GM18868 (cell line): ENCODE measurements at regions not wholly inside any gene's neighbourhood (a gene's known extent, or its start where the extent isn't known, plus 50 kb on each side); places are given as distances from the start of the nearest gene placed in this dataset.
"Not testable (repeated sequence)": the region's sequence is repeated elsewhere in the genome, so short reads cannot be mapped to it uniquely, and the experiment has no call there.

Experiments
- ATAC-seq: cut with Tn5 transposase; IDR thresholded peaks from one replicate; pipeline ENCODE4 v1.9.1; 2021; ENCODE audit warnings: mild to moderate bottlenecking, moderate library complexity; ENCODE audit not compliant: unreplicated experiment

DNA sequence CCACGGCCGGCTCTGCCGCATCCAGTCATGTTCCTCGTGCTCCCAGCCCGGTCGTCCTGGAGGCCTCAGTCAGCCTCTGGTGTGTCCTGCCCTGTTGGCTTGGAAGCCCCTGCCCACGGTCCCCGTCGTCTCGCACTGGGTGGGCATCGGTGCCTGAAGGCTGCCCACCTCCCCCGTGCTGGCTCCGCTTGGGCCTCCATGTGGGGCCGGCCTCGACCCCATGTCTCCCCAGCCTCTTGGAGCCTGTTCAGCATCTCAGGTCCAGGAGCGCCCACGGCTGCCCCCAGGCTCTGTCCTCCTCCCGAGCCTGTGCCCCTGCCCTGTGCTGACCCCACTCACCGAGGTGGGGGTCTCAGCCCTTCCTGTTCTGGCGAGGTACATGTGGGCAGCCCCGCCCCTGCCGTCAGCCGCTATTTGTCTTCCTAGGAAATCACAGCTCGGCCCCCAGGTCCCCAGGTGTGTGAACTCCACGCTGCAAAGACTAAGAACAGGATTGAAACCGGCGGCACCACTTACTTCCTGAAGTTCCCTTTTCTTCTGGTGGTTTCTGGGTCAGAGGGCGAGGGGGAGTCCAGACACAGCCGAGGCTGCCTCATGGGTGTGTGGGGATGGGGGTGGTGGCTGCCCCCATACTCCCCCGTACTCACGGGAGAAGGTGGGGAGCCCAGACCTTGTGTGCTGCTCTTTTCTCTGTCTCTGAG, 221.3 kb downstream of the TMEM121 start:
- not testable (repeated sequence) for ATAC-seq

DNA sequence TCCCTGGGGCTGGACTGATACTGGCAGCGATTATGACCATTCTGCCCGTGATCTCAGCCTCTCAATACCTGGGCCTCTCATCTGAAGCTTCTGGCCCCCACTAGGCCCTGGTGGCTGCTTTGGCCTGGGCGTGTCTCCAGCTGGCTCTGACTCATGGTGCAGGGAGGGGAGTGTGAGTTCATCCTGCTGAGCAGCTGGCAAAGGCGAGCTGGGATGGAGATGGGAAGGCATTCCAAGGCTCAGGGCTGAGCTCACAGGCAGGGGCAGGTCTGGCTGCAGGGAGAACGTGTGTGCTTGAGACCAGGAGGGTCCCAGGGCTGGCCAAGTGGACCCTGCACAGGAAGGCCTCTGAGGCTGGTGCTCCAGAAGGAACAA, 221.8 kb downstream of the TMEM121 start:
- no peak for ATAC-seq

- ATAC-seq: not testable (repeated sequence)
These were observed 222.3 kb downstream of the TMEM121 start for GRCh38 chr14:105748710-105749109.

- not testable (repeated sequence) for ATAC-seq
These were observed 223.6 kb downstream of the TMEM121 start for GRCh38 chr14:105749870-105750541.

- not testable (repeated sequence) for ATAC-seq
These were observed 224.9 kb downstream of the TMEM121 start for GRCh38 chr14:105751291-105751751.

DNA sequence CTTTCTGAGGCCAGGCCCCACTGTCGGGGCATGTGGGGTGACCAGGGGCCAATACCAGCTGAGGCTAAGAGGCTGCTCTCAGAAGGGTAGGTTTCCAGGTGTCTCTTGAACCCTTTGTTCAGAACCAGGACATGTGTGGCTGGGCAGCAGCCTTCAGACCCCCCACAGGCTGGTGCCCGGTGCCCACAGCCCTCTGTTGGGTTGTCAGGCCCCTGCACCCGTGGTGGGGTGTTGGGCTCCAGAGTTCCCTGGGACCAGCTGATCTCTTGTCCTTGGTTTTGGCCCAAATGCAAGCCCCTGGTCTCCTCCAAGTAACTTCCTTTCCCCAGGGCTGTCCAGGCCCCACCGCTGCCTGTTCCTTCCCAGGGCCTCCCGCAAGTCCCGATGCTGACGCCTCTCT, 226.0 kb downstream of the TMEM121 start:
- ATAC-seq: not testable (repeated sequence)

- no peak for ATAC-seq
These were observed 234.4 kb downstream of the TMEM121 start for GRCh38 chr14:105760691-105761344.

DNA sequence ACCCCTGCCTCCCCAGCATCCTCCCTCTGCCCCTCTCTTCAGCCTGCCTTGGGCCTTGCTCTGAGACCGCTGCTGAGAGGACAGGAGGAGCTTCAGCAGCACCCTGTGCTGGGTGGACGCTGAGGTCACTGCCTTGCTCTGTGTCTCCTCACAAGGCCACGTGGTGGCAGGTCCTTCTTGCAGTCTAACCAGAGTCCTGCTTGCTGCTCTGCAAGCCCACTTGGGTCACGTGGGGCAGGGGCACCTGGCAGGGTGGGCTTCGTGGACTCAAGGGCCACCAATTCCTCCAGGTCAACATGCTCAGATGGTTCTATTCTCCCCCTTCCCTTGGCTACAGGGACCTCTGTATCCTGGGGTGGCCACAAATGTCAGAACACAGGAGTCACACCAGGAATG, 235.0 kb downstream of the TMEM121 start:
- ATAC-seq: not testable (repeated sequence)

DNA sequence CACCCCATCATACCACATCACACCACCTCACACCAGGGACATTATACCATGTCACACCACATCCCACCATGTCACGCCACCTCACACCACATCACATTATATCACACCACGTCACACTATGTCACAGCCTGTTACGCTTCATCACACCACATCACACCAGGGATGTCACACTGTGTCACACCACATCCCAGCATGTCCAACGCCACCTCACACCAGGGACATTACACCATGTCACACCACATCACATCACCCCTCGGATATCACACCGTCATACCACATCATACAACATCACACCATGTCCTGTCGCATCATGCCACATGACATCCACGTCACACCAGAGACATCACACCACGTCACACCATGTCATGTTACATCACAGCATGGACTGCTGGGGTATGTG, 235.5 kb downstream of the TMEM121 start:
- no peak for ATAC-seq

- ATAC-seq: not testable (repeated sequence)
These were observed 235.9 kb downstream of the TMEM121 start for GRCh38 chr14:105762262-105762661.

- ATAC-seq: not testable (repeated sequence)
These were observed 238.0 kb downstream of the TMEM121 start for GRCh38 chr14:105764254-105764901.

DNA sequence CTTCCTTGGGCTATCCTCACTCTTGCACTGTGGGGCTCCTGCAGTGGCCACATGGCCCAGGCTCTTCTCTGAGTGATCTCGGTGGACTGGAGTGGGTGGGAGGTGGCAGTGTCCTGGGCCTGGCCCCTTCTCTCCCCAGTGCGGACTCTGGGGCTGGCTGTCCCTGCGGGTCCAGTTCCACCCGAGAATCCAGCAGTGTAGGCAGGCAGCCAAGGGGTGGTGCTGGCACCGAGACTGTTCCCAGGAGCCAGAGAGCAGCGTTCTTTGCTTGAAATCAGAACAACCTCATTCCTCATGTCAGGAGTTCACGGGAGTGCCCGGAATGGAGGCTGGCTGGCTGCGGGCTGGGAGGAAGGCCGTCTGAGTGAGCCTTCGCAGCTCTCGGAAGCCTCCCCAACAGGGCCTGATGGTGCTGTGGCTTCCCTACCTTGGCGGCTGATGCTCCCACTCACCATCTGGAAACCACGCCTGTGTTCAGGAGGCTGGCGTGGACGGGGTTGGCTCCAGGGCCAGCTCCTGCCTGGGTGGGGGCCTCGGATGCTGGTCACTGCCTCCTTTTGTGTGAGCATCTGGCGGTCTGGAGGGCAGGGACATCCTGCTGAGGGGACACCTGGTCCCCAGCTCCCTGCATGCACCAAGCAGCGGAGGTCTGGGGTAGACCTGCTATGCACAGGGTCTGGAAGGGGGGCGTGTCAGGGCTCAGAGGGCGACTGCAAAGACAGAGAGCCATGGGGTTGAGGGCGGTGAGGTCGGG, 238.9 kb downstream of the TMEM121 start:
- ATAC-seq: not testable (repeated sequence)

DNA sequence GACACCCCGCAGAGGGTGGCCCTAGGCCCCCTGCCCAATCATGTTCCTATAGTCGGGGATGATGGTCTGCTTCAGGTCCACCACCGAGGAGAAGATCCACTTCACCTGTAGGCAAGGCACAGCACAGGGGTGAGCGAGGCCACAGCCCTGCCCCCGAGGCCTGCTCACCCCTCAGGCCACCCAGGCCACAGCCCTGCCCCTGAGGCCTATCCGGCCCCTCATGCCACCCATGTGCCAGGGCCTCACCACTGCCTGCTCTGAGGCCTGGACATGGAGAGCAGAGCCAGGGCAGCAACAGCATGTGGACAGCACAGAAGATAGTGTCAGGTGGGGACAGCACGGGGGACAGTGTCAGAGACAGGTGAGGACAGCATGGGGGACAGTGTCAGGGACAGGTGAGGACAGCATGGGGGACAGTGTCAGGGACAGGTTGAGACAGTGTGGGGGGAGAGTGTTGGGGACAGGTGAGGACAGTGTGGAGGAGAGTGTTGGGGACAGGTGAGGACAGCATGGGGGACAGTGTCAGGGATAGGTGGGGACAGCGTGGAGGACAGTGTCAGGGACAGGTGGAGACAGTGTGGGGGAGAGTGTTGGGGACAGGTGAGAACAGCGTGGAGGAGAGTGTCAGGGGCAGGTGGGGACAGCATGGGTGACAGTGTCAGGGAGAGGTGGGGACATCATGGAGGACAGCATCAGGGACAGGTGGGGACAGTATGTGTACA, 239.7 kb downstream of the TMEM121 start:
- no peak for ATAC-seq

DNA sequence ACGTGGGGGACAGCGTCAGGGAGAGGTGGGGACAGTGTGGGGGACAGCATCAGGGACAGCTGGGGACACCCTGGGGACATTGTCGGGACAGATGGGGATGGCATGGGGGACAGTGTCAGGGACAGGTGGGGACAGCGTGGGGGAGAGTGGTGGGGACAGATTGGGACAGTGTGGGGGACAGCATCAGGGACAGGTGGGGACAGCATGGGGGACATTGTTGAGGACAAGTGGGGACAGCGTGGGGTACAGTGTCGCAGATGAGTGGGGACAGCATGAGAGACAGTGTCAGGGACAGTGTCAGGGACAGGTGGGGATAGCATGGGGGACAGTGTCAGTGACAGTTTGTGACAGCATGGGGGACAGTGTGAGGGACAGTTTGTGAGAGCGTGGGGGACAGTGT, 240.9 kb downstream of the TMEM121 start:
- ATAC-seq: no peak

- not testable (repeated sequence) for ATAC-seq
These were observed 241.7 kb downstream of the TMEM121 start for GRCh38 chr14:105768039-105768438.

GRCh38 chr14:105769061-105769730, 242.8 kb downstream of the TMEM121 start:
- not testable (repeated sequence) for ATAC-seq

DNA sequence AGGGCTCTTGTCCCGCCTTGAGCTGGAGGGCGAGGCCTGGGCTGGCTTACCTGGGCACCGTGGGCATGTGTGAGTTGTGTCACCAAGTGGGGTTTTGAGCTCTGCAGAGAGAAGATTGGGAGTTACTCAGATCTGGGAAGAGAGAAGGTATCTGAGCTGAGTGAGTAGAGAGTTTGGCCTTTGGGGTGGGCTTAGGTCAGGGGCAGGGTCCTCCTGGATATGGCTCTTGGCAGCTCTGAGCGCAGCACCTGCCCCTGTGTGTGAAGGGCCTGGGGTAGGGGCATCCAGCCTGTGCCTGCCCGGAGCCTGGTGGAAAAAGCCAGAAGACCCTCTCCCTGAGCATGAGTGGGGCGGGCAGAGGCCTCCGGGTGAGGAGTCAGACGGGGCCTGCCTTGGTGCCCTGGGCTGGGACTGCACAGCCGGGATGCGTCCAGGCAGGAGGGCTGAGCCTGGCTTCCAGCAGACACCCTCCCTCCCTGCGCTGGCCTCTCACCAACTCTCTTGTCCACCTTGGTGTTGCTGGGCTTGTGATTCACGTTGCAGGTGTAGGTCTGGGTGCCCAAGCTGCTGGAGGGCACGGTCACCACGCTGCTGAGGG, 244.3 kb downstream of the TMEM121 start:
- ATAC-seq: not testable (repeated sequence)

DNA sequence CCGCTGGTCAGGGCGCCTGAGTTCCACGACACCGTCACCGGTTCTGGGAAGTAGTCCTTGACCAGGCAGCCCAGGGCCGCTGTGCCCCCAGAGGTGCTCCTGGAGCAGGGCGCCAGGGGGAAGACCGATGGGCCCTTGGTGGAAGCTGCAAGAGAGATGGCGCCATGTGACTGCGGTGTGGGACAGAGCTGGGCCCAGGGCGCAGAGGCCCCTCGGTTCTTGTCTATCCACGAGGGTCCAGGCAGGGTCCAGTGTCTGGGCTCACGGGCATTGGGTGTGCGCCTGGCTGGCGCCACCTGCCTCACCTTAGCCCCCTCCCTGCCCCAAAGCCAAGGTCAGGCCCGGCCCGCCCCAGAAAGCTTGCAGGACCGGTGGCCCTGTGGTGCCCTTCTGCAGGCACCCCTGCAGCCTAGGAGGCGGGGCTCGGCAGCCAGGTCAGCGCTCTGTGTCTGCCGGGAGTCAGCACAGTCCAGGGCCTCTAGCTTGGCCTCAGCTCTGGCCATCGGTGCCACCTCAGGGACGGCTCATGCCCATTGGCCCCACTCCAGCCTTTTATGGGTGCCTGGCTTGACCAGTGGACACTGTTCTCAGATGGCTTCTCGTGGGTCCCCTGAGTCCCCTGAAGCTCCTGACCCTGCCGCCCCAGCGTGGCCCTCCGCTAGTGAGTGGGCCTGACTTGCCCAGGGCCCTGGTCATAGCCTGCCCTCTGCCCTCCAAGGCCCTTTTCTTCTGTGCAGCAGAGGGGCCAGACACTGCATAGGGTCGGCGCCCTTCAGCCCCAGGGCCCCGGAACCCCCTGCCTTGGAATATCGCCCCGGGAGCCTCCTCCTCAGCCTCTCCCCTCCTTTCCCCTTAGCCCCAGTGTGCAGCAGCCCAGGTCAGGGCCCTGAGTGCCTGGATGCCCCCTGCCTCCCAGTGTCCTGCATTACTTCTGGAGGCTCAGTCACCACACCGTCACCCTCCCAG, 245.2 kb downstream of the TMEM121 start:
- ATAC-seq: not testable (repeated sequence)
